Skin of body (tissue), 1 donor: ENCODE measurements at regions not wholly inside any gene's neighbourhood (a gene's known extent, or its start where the extent isn't known, plus 50 kb on each side); places are given as distances from the start of the nearest gene placed in this dataset.
"Not testable (repeated sequence)": the region's sequence is repeated elsewhere in the genome, so short reads cannot be mapped to it uniquely, and the experiment has no call there.

Source experiments
- DNase-seq: peaks from one replicate; lab custom pipeline; 2025; lab: John Stamatoyannopoulos, UW

DNA sequence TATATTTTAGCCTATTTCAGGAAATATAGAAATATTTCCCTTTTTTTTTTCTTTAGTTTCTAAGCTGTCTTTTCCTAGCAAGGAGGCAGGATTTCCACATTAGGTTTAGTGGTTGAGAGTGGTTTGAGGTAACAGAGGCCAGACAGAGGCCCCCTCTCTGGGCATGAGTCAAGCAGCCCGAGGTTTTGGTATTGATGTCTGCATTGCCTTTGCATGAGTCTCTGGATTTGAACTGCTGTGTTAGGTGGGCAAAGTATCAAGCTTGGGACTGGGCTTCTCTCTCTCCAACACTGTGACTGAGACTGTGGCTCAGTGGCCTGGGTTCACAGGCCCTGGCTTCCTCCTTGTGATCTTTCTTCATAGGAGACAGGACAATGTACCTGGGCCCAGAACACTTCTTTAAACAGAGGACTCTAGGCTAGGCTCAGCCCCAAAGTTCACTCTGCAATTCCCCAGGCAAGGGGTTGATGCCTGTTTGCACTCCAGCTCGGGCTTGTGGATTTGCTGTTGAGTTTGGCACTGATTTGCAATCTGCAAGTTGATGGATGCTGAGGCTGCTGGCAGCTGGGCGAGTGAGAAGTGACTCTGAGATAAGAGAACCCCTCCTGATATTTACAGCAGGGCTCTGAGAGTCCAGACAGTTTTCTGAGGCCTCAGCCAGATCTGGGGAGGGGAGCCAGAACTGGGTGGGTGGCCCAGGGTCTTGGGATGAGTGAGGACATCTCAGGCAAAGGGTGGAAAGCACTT, 271.2 kb downstream of the EN1 start:
- no peak for DNase-seq

DNA sequence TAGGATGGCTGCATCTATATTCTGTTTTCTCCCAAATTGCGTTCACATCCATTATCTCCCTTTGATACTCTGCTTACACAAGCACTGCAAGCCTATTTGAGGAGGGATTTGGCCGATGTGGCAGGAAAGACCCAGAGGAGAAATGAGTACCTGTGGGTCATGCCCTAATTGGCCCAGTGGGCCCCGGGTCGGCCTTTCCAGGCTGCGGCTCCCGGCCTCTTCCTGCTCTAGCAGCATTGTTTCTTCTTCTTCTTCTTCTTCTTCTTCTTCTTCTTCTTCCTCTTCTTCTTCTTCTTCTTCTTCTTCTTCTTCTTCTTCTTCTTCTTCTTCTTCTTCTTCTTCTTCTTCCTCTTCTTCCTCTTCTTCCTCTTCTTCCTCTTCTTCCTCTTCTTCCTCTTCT, 275.1 kb downstream of the EN1 start:
- DNase-seq: not testable (repeated sequence)

DNA sequence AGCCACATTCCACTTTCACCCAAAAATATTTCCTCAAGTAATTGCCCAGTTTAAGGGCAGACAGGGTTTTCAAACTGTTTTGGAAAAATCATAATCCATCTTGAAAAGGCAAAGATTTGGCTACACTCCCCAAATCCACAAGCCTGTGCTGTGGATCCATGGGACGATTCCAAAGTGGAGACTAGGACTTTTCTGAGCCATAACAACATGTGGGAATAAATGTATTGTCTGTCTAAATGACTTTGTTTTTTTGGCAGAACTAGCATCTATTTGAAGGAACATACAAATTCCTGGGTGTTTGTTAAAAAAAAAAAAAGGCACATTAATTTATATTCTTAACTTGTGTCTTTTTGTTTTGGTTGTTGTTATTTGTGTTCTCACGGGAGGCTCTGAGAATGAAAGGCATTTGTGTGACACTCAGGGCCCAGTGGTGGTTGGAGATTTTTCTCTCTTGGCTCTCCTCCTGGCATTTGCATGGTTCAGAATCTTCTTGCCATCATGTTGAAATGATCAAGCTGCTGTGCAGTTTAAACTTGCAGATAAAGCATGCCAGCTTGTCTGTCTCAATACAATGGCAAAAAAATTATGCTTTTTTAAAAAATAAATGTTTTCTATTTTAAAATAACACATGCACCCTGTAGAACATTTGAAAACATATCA, 277.4 kb downstream of the EN1 start:
- DNase-seq: peak; percentile 67

DNA sequence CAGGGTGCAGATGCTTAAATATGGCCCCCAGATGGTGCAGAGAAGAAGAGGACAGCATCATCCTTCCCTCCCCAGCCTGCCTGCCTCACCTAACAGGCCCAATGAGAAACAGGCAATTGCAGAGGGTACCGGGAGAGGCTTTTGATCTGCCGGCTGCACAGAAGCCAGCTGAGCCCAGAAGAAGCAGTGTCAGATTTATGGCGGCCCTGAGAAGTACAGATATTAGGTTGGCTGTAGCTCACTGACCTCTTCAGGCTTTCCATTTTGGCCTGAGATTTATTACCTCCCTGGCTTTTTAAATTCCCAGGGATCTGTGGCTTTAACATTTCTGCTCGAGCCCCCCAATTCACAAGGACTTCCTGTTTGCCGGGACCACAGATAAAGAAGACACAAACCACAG, 278.7 kb downstream of the EN1 start:
- DNase-seq: no peak

DNA sequence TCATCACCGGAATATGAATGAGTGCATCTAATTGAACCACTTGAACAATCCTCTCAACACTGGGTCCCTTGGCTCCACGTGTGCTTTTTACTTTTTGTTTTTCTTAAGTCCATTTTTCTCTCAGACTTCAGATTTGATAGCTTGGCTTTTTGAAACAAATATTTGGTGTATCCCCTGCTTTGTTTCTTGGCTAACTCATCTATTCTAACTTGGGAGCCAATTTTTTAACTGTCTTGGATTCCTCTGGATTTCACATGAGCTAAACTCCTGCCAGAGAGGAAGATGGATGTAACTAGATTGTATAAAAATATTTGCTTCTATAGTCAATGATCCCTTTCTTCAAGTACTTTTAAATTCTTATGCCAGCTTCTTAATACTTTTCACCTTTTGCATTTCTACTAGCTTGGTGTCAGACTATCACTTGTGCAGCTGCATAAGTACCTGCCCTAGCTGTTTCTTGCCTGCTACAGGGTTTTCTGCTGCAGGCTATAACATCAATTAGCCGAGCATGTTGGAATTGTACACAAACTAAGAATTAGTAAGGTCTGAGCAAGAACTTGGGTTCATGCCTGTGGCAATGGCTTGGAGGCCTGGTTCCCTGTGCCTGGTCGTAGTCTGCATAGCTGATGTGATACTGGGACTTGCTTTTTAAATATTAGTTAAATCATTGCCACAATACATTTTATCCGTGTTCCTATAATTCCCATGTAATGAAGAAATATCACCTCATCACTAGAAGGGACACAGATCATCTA, 281.5 kb downstream of the EN1 start:
- DNase-seq: peak; percentile 31

DNA sequence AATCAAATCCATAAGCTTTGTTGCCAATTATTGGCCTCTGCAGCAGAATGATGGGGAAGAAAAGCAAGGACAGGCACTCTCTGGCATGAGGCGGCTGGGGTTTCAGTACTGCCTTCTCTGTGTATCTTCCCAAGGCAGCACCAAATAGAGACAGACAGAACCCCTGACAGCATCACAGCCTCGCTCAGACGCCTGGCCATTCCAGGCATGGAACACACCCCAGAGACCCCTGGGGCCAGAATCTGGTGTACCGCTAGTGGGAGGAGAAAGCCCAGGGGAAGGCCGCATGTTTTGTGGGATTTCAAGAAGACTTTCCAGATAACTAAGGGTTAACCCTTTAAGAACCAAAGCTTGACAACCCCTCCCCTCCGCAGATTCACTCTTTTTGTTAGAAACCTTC, 282.1 kb downstream of the EN1 start:
- DNase-seq: no peak

DNA sequence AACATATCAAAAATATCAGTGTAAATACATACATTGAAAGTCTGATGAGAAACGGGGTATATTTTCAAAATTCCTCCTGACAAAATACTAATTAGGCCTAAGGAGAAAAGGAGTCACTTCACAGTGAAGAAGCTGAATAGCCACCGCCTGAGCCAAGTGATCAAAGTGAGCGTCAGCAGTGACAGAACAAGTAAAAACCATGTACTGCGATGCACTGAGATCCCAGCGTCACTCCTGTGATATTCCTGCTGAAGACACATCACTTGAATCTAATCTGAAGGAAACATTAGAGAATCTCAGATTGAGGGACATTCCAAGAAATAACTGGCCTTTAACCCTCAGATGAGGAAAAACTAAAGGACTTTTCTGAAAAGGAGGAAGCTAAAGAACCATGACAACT, 285.3 kb downstream of the EN1 start:
- no peak for DNase-seq

GRCh38 chr2:118558846-118559245, 288.6 kb downstream of the EN1 start:
- no peak for DNase-seq

- DNase-seq: no peak
These were observed 289.7 kb downstream of the EN1 start for GRCh38 chr2:118557791-118558190.

DNA sequence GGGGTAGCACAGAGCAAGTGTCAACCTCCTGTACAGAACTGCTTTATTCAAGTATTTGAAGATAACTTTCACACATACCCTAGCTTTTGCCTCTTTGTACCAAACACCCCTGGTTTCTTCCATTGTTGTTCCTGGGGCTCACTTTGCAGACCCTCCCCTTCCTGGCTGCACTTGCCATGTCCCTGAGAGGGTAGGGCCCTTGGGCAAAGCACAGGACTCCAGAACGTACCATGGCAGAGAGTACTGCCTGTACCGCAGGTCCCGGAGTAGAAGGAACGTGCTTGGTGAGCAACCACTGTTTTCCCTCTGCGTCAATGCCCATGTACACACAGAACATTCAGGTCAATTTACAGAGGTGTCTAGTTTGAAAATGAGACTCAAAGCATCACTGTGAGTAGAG, 290.4 kb downstream of the EN1 start:
- DNase-seq: no peak

DNA sequence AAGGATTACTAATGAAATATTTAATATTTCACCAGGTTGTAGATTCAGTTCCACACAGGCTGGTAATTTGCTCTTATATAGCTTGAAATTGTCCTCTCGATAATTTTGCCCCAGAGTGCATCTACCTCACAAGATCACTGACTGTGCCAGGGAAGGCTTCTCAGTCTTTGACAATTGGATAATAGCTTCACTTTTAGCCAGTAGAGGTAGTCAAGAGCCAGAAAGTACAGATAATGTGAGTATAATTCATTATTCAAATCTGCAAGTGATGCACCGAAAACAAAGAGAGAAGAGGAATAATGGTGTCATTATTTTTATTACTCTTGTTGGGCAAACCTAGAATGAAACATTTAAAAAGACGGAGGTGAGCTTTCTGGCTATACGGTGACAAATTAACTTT, 292.8 kb downstream of the EN1 start:
- DNase-seq: peak; percentile 2

- no peak for DNase-seq
These were observed 297.9 kb downstream of the EN1 start for GRCh38 chr2:118549503-118549902.

- no peak for DNase-seq
These were observed 298.5 kb downstream of the EN1 start for GRCh38 chr2:118548880-118549488.

DNA sequence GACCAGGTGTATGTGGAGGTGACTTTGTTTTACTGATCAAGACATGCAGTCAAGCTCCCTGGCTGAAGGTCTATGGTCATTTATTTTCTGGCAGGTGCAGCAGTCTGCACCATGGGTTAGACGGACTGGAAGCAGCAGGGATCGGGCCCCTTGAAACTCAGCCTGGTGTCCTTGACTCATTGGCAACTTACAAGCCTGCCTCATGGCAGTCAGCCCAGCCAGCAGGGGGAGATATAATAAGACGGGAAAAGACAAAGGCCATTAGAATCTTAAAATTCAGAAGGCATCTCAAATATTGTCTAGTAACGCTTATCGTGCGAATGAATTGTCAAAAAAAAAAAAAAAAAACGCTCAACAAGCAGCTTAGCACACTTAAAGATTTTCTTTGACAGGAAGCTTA, 308.2 kb downstream of the EN1 start:
- DNase-seq: no peak

- DNase-seq: no peak
These were observed 311.1 kb downstream of the EN1 start for GRCh38 chr2:118536306-118536705.

- no peak for DNase-seq
These were observed 311.6 kb downstream of the EN1 start for GRCh38 chr2:118535818-118536212.

DNA sequence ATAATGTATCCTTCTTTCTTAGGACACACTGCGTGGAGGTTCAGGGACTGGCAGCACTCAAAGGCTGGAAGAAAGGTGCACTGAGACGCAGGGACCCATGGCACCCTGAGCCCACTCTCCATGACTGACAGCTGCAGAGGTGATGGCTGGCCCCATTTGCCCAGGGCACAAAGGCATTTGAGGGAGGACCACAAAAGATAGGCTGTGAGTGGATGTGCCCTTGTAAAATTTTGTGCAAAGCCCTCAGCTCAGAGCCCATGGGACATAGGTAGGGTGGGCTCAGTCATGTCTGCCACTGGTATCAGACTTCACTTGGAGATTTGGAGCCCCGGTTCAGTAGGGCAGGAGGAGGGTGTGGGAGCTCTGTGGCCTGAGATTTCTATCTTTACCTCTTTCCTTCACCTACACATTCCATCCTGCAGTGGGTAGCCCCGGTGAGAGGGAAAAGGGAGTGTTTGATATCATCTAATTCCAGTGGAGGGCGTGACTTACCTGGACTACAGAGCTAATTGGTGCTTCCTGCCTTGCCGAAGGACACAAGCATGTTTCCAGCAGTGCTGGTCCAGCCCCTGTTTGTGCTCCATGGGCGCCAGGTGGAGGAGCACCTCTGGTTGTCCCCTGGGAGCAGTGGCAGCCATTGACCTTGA, 312.2 kb downstream of the EN1 start:
- DNase-seq: no peak

DNA sequence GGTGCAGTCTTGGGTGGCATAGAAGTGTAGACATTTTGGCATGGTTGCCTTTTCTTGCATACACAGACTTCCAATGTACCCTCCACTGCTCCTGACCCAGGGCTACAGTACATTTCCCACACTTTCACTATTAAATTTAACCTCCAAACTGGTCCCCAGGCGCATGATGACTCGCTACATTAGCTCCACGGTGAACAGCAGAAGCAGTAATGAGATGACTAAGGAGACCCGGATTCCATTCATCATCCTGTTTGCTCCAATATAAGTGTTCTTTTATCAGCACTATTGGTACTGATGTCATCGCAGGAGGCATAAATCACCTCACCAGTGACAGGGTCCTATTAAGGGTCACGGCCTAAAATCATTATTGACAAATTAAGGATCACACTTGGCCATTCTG, 316.5 kb downstream of the EN1 start:
- DNase-seq: no peak

- DNase-seq: no peak
These were observed 317.4 kb downstream of the EN1 start for GRCh38 chr2:118529908-118530599.

- DNase-seq: no peak
These were observed 319.9 kb downstream of the EN1 start for GRCh38 chr2:118527571-118527970.

DNA sequence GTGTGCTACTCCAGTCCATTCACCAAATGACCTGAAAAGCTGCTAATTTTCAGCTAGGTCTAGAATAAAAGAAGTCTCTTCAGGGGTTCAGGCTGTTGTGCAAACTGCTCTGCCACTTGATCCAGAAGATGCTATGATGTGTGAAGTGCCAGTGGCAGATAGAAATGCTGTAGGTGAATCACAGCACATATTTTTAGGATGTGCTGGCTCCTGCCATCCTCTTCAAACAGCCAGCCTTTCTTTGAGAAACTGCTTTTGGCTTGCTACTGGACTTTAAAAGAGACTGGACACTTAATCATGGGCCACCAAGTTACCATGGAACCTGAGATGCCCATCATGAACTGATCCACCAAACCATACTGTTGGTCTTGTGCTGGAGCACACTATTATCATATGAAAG, 322.1 kb downstream of the EN1 start:
- DNase-seq: no peak
